ENCODE measurements at regions not wholly inside any gene's neighbourhood (a gene's known extent, or its start where the extent isn't known, plus 50 kb on each side); places are given as distances from the start of the nearest gene placed in this dataset.

- WGBS, 2 donors: 76 to 77% methylated on average over 2 of the region's 2 CpGs
- Histone ChIP-seq H3K9me3 (no peaks in the 10 kb centered on the region), H3K27ac (no peak overlapping the region), H3K4me3 (no peak overlapping the region), H3K36me3 (no peaks in the 10 kb centered on the region), H3K4me1 (peaks cover 0 to 7% (median 0%) of the 10 kb centered on the region in 4 donors), H3K27me3 (no peaks in the 10 kb centered on the region)
- TF ChIP-seq CTCF (IDR thresholded peaks at IDR 0.05) (no peak), EP300 (IDR thresholded peaks at IDR 0.05) (no peak), POLR2AphosphoS5 (IDR thresholded peaks at IDR 0.05) (no peak), POLR2A (IDR thresholded peaks at IDR 0.05) (no peak)
- intact Hi-C loops (cut with DNase I): no loop called here
- DNase-seq: no peak
Observed at GRCh38 chr1:103208844-103209243, 100.5 kb upstream of the COL11A1 start.

- Histone ChIP-seq H3K9me3 (no peaks in the 10 kb centered on the region), H3K4me3 (no peak overlapping the region), H3K27me3 (no peaks in the 10 kb centered on the region), H3K36me3 (no peaks in the 10 kb centered on the region), H3K4me1 (no peaks in the 10 kb centered on the region), H3K27ac (no peak overlapping the region)
- no peak for DNase-seq
- intact Hi-C loops (cut with DNase I): no loop called here
- TF ChIP-seq POLR2A (IDR thresholded peaks at IDR 0.05) (no peak), EP300 (IDR thresholded peaks at IDR 0.05) (no peak), CTCF (IDR thresholded peaks at IDR 0.05) (no peak), POLR2AphosphoS5 (IDR thresholded peaks at IDR 0.05) (no peak)
- 60 to 80% methylated on average over 1 of the region's 1 CpG for WGBS, 2 donors
Observed at GRCh38 chr1:103199001-103199400, 90.7 kb upstream of the COL11A1 start.

GRCh38 chr1:103198076-103198475, 89.8 kb upstream of the COL11A1 start:
- no peak for TF ChIP-seq EP300 (IDR thresholded peaks at IDR 0.05)
- no peak for TF ChIP-seq POLR2A (IDR thresholded peaks at IDR 0.05)
- no peak for TF ChIP-seq CTCF (IDR thresholded peaks at IDR 0.05)
- no peak for TF ChIP-seq POLR2AphosphoS5 (IDR thresholded peaks at IDR 0.05)
- H3K27ac ChIP-seq: no peak overlapping the region
- H3K27me3 ChIP-seq: no peaks in the 10 kb centered on the region
- H3K4me1 ChIP-seq: no peaks in the 10 kb centered on the region
- intact Hi-C loops (cut with DNase I): no loop called here
- 52 to 68% methylated on average over 2 of the region's 2 CpGs for WGBS, 2 donors
- H3K36me3 ChIP-seq: no peaks in the 10 kb centered on the region
- no peak for DNase-seq
- no peaks in the 10 kb centered on the region for H3K9me3 ChIP-seq
- no peak overlapping the region for H3K4me3 ChIP-seq

- Histone ChIP-seq H3K4me1 (no peaks in the 10 kb centered on the region), H3K36me3 (no peaks in the 10 kb centered on the region), H3K27me3 (no peaks in the 10 kb centered on the region), H3K27ac (no peak overlapping the region), H3K4me3 (no peak overlapping the region), H3K9me3 (no peaks in the 10 kb centered on the region)
- intact Hi-C loops (cut with DNase I): no loop called here
- no peak for DNase-seq
- TF ChIP-seq CTCF (IDR thresholded peaks at IDR 0.05): no peak
- no peak for TF ChIP-seq EP300 (IDR thresholded peaks at IDR 0.05)
- no peak for TF ChIP-seq POLR2AphosphoS5 (IDR thresholded peaks at IDR 0.05)
- no peak for TF ChIP-seq POLR2A (IDR thresholded peaks at IDR 0.05)
- WGBS, 2 donors: 79 to 91% methylated on average over 2 of the region's 2 CpGs
Observed at GRCh38 chr1:103197216-103197615, 88.9 kb upstream of the COL11A1 start.

GRCh38 chr1:103194984-103195383, 86.7 kb upstream of the COL11A1 start:
- Histone ChIP-seq H3K27me3 (no peaks in the 10 kb centered on the region), H3K36me3 (no peaks in the 10 kb centered on the region), H3K9me3 (no peaks in the 10 kb centered on the region), H3K4me1 (no peaks in the 10 kb centered on the region), H3K4me3 (no peak overlapping the region), H3K27ac (no peak overlapping the region)
- TF ChIP-seq EP300 (IDR thresholded peaks at IDR 0.05): no peak
- intact Hi-C loops (cut with DNase I): no loop called here
- DNase-seq: no peak
- WGBS, 2 donors: 52 to 78% methylated on average over 4 of the region's 4 CpGs

All from sigmoid colon (tissue), 6 donors.